Heart left ventricle (tissue), 16 donors: ENCODE measurements at regions not wholly inside any gene's neighbourhood (a gene's known extent, or its start where the extent isn't known, plus 50 kb on each side); places are given as distances from the start of the nearest gene placed in this dataset.

Experiments used
- ATAC-seq, 4 donors: fragments of 200-7000 bp; cut with Tn5 transposase; one replicate each; pipeline ENCODE4 v1.9.1; 2020 to 2022; ENCODE audit warnings: moderate library complexity in 4 of 4, mild to moderate bottlenecking in 3 of 4, moderate number of reproducible peaks in 1 of 4
- DNase-seq, 5 donors: peaks; one replicate each; pipeline ENCODE4 v3.0.0-alpha.2; 2020
- H3K27ac ChIP-seq, 12 donors: fragments of 200-600 bp; sonication (generic) in 4 of 12; one replicate each; pipeline versions ENCODE4 v1.5.0 to v1.8.0; 2016 to 2022; ENCODE audit warnings: mild to moderate bottlenecking in 2 of 12
- H3K27me3 ChIP-seq, 9 donors: fragments of 200-600 bp; sonication (generic) in 2 of 9; one replicate each; pipeline versions ENCODE4 v1.5.1 to v1.8.0; 2016 to 2022; ENCODE audit warnings: mild to moderate bottlenecking in 3 of 9
- H3K36me3 ChIP-seq, 9 donors: fragments of 200-600 bp; sonication (generic) in 2 of 9; one replicate each; pipeline versions ENCODE4 v1.5.0 to v1.8.0; 2018 to 2022; ENCODE audit warnings: mild to moderate bottlenecking in 2 of 9
- H3K4me1 ChIP-seq, 12 donors: fragments of 200-600 bp; sonication (generic) in 4 of 12; one replicate each; pipeline versions ENCODE4 v1.5.0 to v1.8.0; 2016 to 2022; ENCODE audit warnings: mild to moderate bottlenecking in 3 of 12
- H3K4me3 ChIP-seq, 12 donors: fragments of 200-600 bp; sonication (generic) in 4 of 12; one replicate each; pipeline versions ENCODE4 v1.5.0 to v1.8.0; 2017 to 2022; ENCODE audit warnings: mild to moderate bottlenecking in 9 of 12, moderate library complexity in 4 of 12
- H3K9me3 ChIP-seq, 12 donors: fragments of 200-600 bp; sonication (generic) in 4 of 12; one replicate each; pipeline versions ENCODE4 v1.5.0 to v1.8.0; 2016 to 2022; ENCODE audit warnings: mild to moderate bottlenecking in 1 of 12
- CTCF ChIP-seq, 12 donors: fragments of 200-600 bp; sonication (generic) in 4 of 12; IDR thresholded peaks; one replicate each; pipeline versions ENCODE4 v1.5.0 to v1.8.0; 2018 to 2022; ENCODE audit warnings: antibody characterized with exemption in 12 of 12, mild to moderate bottlenecking in 5 of 12
- POLR2A ChIP-seq, 2 donors: fragments of 450-650 bp; IDR thresholded peaks; one replicate each; pipeline ENCODE4 v1.6.1; 2017; ENCODE audit warnings: antibody characterized with exemption in 2 of 2, mild to moderate bottlenecking in 2 of 2, moderate library complexity in 2 of 2
- WGBS, 4 donors: extraction: QIAGEN DNeasy Blood & Tissue Kit in 2 of 4; methylation state at CpG; one replicate each; pipeline versions ENCODE4 v1.1.5 to v1.1.7; 2013 to 2018; 5-methylcytosine and 5-hydroxymethylcytosine counted together
- intact Hi-C, 10 donors: fragments of 100-400 bp; cut with DNase I; formaldehyde crosslinking; loops; one replicate each; pipeline versions ENCODE4 v1.11.1 to v1.14.2; 2022
- donor health status: ischemic (EF 13 %, LVEDD 7.1; RV severe dilation, severe dysfunction).
- donor health status: healthy with polysubstance abuse.
- donor health status: DM: no; HTN: yes; CAD: no.
- donor health status: DM: no; HTN: no; CAD: no.
- donor health status: ischemic (EF 25% LVEDD 6.9; RV normal size, moderate dysfunction).
- donor health status: ischemic (EF 25% LVEDD 5.7; RV mildly dilated, moderate dysfunction).
- donor health status: healthy.
- donor health status: DM: yes; HTN: yes; CAD: no.
- donor health status: ischemic (EF 35%, LVEDD 5.7; RV mildly dilated, moderate dysfunction).
- donor health status: nonischemic (EF 11% LVEDD 7.7; RV severe dilation, severe dysfunction).
- donor health status: DM: yes; HTN: yes; CAD: no.
- donor health status: PGD.
- donor health status: ischemic (EF 29% LVEDD 5.4; RV normal size, mild dysfunction).
- donor health status: nonischemic (EF 23%, LVEDD 6.1; RV moderate dilation, normal function).

- H3K27ac ChIP-seq = no peak overlapping the region
- TF ChIP-seq POLR2A (IDR thresholded peaks at IDR 0.05) (no peak), CTCF (IDR thresholded peaks at IDR 0.05) (no peak)
- no peaks in the 10 kb centered on the region for H3K27me3 ChIP-seq
- peak in 1 of 4 donors; percentile 41 for ATAC-seq
- no peak for DNase-seq
- H3K36me3 ChIP-seq = no peaks in the 10 kb centered on the region
- H3K4me3 ChIP-seq = no peak overlapping the region
- intact Hi-C loops = no loop called here
- 42 to 57% (median 45%) methylated on average over 7 of the region's 7 CpGs for WGBS, 4 donors
- H3K4me1 ChIP-seq = peaks cover 0 to 7% (median 0%) of the 10 kb centered on the region in 12 donors
- H3K9me3 ChIP-seq = peaks cover 0 to 6% (median 0%) of the 10 kb centered on the region in 12 donors
These were observed 710.6 kb downstream of the MATN1 start for GRCh38 chr1:30012455-30013440.

GRCh38 chr1:30011970-30012369 lies 711.4 kb downstream of the MATN1 start:
- DNase-seq = no peak
- intact Hi-C loops = no loop called here
- no peak overlapping the region for H3K4me3 ChIP-seq
- no peak overlapping the region for H3K27ac ChIP-seq
- peaks cover 0 to 7% (median 0%) of the 10 kb centered on the region in 12 donors for H3K4me1 ChIP-seq
- no peak for TF ChIP-seq POLR2A (IDR thresholded peaks at IDR 0.05)
- no peak for TF ChIP-seq CTCF (IDR thresholded peaks at IDR 0.05)
- 68 to 79% (median 77%) methylated on average over 4 to 6 of the region's 6 CpGs for WGBS, 4 donors
- ATAC-seq = no peak
- no peaks in the 10 kb centered on the region for H3K9me3 ChIP-seq
- no peaks in the 10 kb centered on the region for H3K27me3 ChIP-seq
- H3K36me3 ChIP-seq = no peaks in the 10 kb centered on the region

- no peak overlapping the region for H3K4me3 ChIP-seq
- 78 to 87% (median 83%) methylated on average over 6 to 16 of the region's 16 CpGs for WGBS, 4 donors
- ATAC-seq (no peak), DNase-seq (no peak)
- peaks cover 0 to 7% (median 0%) of the 10 kb centered on the region in 12 donors for H3K4me1 ChIP-seq
- no peaks in the 10 kb centered on the region for H3K9me3 ChIP-seq
- TF ChIP-seq POLR2A (IDR thresholded peaks at IDR 0.05) (no peak), CTCF (IDR thresholded peaks at IDR 0.05) (no peak)
- H3K27ac ChIP-seq = no peak overlapping the region
- H3K36me3 ChIP-seq = no peaks in the 10 kb centered on the region
- intact Hi-C loops = no loop called here
- H3K27me3 ChIP-seq = no peaks in the 10 kb centered on the region
These were observed 712.8 kb downstream of the MATN1 start for GRCh38 chr1:30010506-30011106.

GRCh38 chr1:30009720-30010119 lies 713.7 kb downstream of the MATN1 start:
- Histone ChIP-seq H3K27me3 (no peaks in the 10 kb centered on the region), H3K9me3 (no peaks in the 10 kb centered on the region), H3K36me3 (no peaks in the 10 kb centered on the region), H3K4me3 (no peak overlapping the region), H3K27ac (no peak overlapping the region), H3K4me1 (peaks cover 0 to 7% (median 0%) of the 10 kb centered on the region in 12 donors)
- WGBS, 4 donors = 53 to 67% (median 60%) methylated on average over 2 of the region's 2 CpGs
- TF ChIP-seq POLR2A (IDR thresholded peaks at IDR 0.05) (no peak), CTCF (IDR thresholded peaks at IDR 0.05) (no peak)
- intact Hi-C loops = no loop called here
- no peak for DNase-seq
- no peak for ATAC-seq
